ENCODE measurements at regions not wholly inside any gene's neighbourhood (a gene's known extent, or its start where the extent isn't known, plus 50 kb on each side); places are given as distances from the start of the nearest gene placed in this dataset.

DNA sequence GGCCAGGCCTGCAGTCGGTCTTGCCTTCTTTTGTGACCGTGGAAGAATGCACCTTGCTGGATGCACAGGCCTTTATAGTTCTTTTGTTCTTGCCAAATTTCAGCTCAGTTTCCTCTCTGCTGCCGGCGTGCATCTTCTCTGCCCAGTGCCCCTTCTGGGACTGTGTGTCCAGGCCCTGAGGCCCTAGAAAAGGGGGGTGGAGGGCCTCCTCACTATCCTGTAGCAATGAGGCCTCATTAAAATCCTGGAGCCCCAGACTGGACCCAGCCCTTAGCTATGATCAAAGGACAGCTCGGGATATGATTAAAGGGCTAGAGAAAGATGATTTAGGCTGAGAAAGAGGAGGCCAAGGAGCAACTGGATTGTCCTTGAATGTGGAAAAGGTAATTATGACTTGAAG lies 229.8 kb downstream of the SEC14L1 start:
- H3K36me3 ChIP-seq (ENCODE audit: control insufficient read depth, insufficient read depth, low read length): no peaks in the 10 kb centered on the region
- H3K27me3 ChIP-seq (ENCODE audit: control insufficient read depth, insufficient read depth, low read length): no peaks in the 10 kb centered on the region
- no peak for DNase-seq (ENCODE audit: low read depth)
- TF ChIP-seq, protein P1, sequence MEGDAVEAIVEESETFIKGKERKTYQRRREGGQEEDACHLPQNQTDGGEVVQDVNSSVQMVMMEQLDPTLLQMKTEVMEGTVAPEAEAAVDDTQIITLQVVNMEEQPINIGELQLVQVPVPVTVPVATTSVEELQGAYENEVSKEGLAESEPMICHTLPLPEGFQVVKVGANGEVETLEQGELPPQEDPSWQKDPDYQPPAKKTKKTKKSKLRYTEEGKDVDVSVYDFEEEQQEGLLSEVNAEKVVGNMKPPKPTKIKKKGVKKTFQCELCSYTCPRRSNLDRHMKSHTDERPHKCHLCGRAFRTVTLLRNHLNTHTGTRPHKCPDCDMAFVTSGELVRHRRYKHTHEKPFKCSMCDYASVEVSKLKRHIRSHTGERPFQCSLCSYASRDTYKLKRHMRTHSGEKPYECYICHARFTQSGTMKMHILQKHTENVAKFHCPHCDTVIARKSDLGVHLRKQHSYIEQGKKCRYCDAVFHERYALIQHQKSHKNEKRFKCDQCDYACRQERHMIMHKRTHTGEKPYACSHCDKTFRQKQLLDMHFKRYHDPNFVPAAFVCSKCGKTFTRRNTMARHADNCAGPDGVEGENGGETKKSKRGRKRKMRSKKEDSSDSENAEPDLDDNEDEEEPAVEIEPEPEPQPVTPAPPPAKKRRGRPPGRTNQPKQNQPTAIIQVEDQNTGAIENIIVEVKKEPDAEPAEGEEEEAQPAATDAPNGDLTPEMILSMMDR (IDR thresholded peaks at IDR 0.05; ENCODE audit: insufficient read depth, low read length, poor library complexity, severe bottlenecking): no peak
- no peak overlapping the region for H3K4me3 ChIP-seq (ENCODE audit: low read depth, low read length)

DNA sequence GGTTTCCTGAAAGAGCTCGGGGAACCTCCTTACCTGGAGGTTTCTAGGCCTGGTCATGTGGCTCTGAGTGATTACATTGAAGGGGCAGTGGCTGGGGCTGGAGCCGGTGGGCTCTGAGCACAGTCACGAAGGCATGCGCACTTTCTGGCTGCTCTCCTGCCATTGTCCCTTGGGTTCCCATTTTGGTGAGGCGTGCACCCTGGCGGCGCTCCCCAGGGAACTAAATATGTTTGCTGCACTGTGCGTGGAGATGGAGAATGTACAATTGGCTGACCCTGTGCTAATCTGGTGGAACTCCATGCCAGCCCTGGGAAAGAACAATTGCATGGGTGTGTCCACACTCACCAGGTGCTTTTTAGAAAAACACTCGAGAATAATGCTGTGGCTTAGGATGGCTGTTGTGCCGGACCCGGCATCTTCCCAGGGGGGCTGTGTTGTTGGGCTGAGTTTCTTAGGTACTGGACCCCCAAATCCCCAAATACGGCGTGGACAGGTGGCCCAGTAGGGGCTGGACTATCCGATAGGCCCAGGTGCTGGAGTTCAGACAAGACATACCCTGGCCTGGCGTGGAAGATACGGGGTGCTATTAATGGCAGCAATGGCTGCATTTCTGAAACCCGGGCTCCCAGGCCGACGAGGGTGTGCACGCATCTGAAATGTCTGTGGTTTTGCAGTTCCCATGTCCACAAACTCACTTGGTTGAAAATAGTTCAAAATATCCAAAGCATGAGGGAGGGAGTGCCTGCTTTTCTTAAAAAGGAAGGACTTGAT lies 230.5 kb downstream of the SEC14L1 start:
- no peak for DNase-seq (ENCODE audit: low read depth)
- Histone ChIP-seq H3K4me3 (ENCODE audit: low read depth, low read length) (no peak overlapping the region), H3K36me3 (ENCODE audit: control insufficient read depth, insufficient read depth, low read length) (no peaks in the 10 kb centered on the region), H3K27me3 (ENCODE audit: control insufficient read depth, insufficient read depth, low read length) (no peaks in the 10 kb centered on the region)
- TF ChIP-seq, protein P1 (IDR thresholded peaks at IDR 0.05; ENCODE audit: insufficient read depth, low read length, poor library complexity, severe bottlenecking): no peak

DNA sequence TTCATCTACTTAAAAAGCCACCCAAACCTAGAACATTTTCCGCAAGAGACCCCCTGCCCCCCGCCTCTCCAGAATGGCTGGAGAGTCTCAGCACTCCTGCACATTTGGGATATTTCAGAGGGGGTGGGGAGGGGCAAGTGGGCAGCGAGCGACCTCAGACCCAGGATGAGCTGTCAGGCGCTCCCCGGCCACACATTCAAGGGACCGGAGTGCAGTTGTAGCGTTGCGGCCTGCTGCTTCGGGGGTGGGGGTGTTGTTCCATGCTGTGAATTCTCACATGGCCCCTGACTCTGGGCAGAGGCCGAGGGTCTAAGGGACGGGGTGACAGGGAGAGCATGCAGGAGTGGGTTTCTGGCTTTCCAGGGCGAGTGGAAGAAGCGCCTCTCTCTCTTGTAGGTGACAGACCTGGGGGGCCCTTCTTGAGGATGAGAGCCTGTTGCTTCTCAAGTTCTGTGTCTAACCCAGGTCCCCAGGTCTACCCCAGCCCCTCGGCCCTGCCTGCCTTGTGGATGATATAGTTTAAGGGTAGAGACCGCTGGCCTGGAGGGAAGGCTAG lies 231.2 kb downstream of the SEC14L1 start:
- no peaks in the 10 kb centered on the region for H3K27me3 ChIP-seq (ENCODE audit: control insufficient read depth, insufficient read depth, low read length)
- no peak overlapping the region for H3K4me3 ChIP-seq (ENCODE audit: low read depth, low read length)
- TF ChIP-seq, protein P1 (IDR thresholded peaks at IDR 0.05; ENCODE audit: insufficient read depth, low read length, poor library complexity, severe bottlenecking): no peak
- no peaks in the 10 kb centered on the region for H3K36me3 ChIP-seq (ENCODE audit: control insufficient read depth, insufficient read depth, low read length)
- no peak for DNase-seq (ENCODE audit: low read depth)

DNA sequence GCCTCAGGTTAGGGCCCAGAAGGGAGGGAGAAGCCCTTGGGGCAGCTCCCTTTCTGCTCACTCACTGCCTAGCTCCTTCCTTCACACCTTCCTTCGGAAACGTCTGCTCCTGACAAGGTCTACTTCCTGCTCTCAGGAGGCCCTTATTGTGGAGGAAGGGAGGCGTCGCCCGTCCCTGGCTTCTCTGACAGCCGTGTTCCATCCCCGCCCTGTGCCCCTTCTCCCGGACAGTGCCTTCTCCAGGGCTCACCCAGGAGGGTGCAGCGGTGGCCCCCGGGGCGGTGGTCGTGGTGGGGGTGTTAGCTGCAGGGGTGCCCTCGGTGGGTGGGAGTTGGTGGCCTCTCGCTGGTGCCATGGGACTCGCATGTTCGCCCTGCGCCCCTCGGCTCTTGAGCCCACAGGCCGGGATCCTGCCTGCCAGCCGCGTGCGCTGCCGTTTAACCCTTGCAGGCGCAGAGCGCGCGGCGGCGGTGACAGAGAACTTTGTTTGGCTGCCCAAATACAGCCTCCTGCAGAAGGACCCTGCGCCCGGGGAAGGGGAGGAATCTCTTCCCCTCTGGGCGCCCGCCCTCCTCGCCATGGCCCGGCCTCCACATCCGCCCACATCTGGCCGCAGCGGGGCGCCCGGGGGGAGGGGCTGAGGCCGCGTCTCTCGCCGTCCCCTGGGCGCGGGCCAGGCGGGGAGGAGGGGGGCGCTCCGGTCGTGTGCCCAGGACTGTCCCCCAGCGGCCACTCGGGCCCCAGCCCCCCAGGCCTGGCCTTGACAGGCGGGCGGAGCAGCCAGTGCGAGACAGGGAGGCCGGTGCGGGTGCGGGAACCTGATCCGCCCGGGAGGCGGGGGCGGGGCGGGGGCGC lies 231.9 kb downstream of the SEC14L1 start:
- no peaks in the 10 kb centered on the region for H3K27me3 ChIP-seq (ENCODE audit: control insufficient read depth, insufficient read depth, low read length)
- H3K4me3 ChIP-seq (ENCODE audit: low read depth, low read length): peak overlapping the region; percentile 62
- H3K36me3 ChIP-seq (ENCODE audit: control insufficient read depth, insufficient read depth, low read length): no peaks in the 10 kb centered on the region
- no peak for DNase-seq (ENCODE audit: low read depth)
- TF ChIP-seq, protein P1 (IDR thresholded peaks at IDR 0.05; ENCODE audit: insufficient read depth, low read length, poor library complexity, severe bottlenecking): no peak

DNA sequence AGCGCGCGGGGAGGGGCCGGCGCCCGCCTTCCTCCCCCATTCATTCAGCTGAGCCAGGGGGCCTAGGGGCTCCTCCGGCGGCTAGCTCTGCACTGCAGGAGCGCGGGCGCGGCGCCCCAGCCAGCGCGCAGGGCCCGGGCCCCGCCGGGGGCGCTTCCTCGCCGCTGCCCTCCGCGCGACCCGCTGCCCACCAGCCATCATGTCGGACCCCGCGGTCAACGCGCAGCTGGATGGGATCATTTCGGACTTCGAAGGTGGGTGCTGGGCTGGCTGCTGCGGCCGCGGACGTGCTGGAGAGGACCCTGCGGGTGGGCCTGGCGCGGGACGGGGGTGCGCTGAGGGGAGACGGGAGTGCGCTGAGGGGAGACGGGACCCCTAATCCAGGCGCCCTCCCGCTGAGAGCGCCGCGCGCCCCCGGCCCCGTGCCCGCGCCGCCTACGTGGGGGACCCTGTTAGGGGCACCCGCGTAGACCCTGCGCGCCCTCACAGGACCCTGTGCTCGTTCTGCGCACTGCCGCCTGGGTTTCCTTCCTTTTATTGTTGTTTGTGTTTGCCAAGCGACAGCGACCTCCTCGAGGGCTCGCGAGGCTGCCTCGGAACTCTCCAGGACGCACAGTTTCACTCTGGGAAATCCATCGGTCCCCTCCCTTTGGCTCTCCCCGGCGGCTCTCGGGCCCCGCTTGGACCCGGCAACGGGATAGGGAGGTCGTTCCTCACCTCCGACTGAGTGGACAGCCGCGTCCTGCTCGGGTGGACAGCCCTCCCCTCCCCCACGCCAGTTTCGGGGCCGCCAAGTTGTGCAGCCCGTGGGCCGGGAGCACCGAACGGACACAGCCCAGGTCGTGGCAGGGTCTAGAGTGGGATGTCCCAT lies 232.8 kb downstream of the SEC14L1 start:
- no peak for DNase-seq (ENCODE audit: low read depth)
- Histone ChIP-seq H3K36me3 (ENCODE audit: control insufficient read depth, insufficient read depth, low read length) (no peaks in the 10 kb centered on the region), H3K4me3 (ENCODE audit: low read depth, low read length) (peak overlapping the region; percentile 62), H3K27me3 (ENCODE audit: control insufficient read depth, insufficient read depth, low read length) (no peaks in the 10 kb centered on the region)
- TF ChIP-seq, protein P1 (IDR thresholded peaks at IDR 0.05; ENCODE audit: insufficient read depth, low read length, poor library complexity, severe bottlenecking): no peak
